OCI-LY3 (cell line): ENCODE measurements at regions not wholly inside any gene's neighbourhood (a gene's known extent, or its start where the extent isn't known, plus 50 kb on each side); places are given as distances from the start of the nearest gene placed in this dataset.

Experiments
- EZH2phosphoT487 ChIP-seq: fragments of 200-600 bp; shearing (Covaris generic); IDR thresholded peaks from 2 replicates; pipeline ENCODE4 v1.6.1; 2018; ENCODE audit warnings: antibody characterized with exemption, mixed run types, low read depth
- TF ChIP-seq, protein P1 (sequence below): fragments of 200-600, 300-600 bp; sonication (generic); IDR thresholded peaks from 2 replicates; pipeline ENCODE4 v1.5.1; 2014; ENCODE audit warnings: antibody characterized with exemption, low read length, low read depth

DNA sequence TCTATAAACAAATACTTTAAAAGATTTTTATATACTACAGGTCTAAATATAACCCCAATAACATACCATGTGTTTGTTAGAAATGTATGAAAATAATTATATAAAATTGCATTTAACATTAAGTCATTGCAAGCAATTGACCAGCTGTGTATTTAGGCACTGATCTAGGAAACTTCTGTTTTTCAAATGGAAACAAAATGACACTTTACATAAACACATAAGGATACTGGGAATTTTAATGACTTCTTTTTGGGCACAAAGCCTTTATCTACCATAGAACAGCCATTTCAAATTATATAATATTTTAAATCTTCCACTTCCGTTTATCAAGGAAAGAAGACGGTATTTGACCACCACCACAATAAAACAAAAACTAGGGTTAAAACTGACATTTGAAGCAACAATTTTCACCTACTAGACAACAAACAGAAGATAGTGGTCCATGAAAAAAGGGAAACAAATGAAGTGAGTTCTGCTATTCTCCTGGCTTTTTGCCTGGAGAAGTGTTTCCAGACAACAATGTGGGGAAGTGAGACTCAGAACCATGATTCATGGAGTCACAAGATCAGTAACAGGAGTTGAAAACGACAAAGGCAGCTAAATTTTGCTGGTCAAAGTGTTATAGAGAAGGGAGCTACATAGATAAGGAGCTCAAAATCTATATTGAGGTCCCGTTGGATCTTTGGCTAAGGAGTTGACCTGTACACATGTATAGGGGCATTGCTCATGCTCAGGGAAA, 475.1 kb downstream of the TRHDE start:
- TF ChIP-seq, protein P1, sequence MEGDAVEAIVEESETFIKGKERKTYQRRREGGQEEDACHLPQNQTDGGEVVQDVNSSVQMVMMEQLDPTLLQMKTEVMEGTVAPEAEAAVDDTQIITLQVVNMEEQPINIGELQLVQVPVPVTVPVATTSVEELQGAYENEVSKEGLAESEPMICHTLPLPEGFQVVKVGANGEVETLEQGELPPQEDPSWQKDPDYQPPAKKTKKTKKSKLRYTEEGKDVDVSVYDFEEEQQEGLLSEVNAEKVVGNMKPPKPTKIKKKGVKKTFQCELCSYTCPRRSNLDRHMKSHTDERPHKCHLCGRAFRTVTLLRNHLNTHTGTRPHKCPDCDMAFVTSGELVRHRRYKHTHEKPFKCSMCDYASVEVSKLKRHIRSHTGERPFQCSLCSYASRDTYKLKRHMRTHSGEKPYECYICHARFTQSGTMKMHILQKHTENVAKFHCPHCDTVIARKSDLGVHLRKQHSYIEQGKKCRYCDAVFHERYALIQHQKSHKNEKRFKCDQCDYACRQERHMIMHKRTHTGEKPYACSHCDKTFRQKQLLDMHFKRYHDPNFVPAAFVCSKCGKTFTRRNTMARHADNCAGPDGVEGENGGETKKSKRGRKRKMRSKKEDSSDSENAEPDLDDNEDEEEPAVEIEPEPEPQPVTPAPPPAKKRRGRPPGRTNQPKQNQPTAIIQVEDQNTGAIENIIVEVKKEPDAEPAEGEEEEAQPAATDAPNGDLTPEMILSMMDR: no peak
- TF ChIP-seq EZH2phosphoT487: no peak
